Thymus (tissue), 11 donors: ENCODE measurements at regions not wholly inside any gene's neighbourhood (a gene's known extent, or its start where the extent isn't known, plus 50 kb on each side); places are given as distances from the start of the nearest gene placed in this dataset.

Experiments
- DNase-seq, 9 donors: peaks; one replicate each; pipeline ENCODE4 v3.0.0-alpha.2; 2013; ENCODE audit warnings: low spot score in 9 of 9, low read depth in 6 of 9, missing footprints in 1 of 9
- H3K27ac ChIP-seq, 2 donors: one replicate each; pipeline ENCODE4 v1.5.1; 2013; ENCODE audit warnings: control low read depth in 1 of 2, low read depth in 1 of 2, low read length in 1 of 2, mild to moderate bottlenecking in 1 of 2, moderate library complexity in 1 of 2
- H3K27me3 ChIP-seq, 2 donors: one replicate each; pipeline ENCODE4 v1.5.1; 2013; ENCODE audit warnings: low read length in 1 of 2; ENCODE audit not compliant: control insufficient read depth in 2 of 2, insufficient read depth in 1 of 2
- H3K36me3 ChIP-seq, 2 donors: one replicate each; pipeline ENCODE4 v1.5.1; 2013; ENCODE audit warnings: low read length in 1 of 2, mild to moderate bottlenecking in 1 of 2, moderate library complexity in 1 of 2; ENCODE audit not compliant: control insufficient read depth in 2 of 2, insufficient read depth in 2 of 2
- H3K4me1 ChIP-seq, 2 donors: one replicate each; pipeline ENCODE4 v1.5.1; 2013; ENCODE audit warnings: low read length in 2 of 2; ENCODE audit not compliant: control insufficient read depth in 2 of 2, insufficient read depth in 2 of 2
- H3K4me3 ChIP-seq, 2 donors: one replicate each; pipeline ENCODE4 v1.5.1; 2013; ENCODE audit warnings: low read length in 2 of 2, control low read depth in 1 of 2, mild to moderate bottlenecking in 1 of 2
- H3K9me3 ChIP-seq, 2 donors: one replicate each; pipeline ENCODE4 v1.5.1; 2013; ENCODE audit warnings: low read length in 1 of 2, mild to moderate bottlenecking in 1 of 2; ENCODE audit not compliant: control insufficient read depth in 2 of 2, insufficient read depth in 1 of 2
- WGBS: extraction: QIAGEN DNeasy Blood & Tissue Kit; methylation state at CpG from one replicate; pipeline ENCODE4 v1.1.7; 2013; 5-methylcytosine and 5-hydroxymethylcytosine counted together
- donor health status: healthy.

DNA sequence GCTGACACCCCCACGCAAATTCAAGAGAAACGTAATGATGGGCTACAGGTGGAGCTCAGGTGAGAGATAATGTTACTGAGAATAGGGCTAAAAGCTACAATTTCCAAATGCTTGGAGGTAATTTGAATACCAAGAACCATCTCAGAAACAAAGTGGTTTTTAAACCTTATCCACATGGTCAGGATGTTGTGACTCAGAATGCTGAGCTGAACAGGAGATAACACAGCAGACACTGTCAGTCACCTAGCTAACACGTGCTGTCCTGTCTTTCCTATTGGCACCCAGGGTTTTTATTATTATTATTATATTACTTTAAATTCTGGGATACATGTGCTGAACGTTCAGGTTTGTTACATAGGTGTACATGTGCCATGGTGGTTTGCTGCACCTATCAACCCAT lies 233.0 kb upstream of the MAF start:
- no peaks in the 10 kb centered on the region for H3K36me3 ChIP-seq
- no peaks in the 10 kb centered on the region for H3K27me3 ChIP-seq
- no peaks in the 10 kb centered on the region for H3K4me1 ChIP-seq
- 92% methylated on average over 4 of the region's 4 CpGs for WGBS
- no peak overlapping the region for H3K4me3 ChIP-seq
- H3K27ac ChIP-seq = no peak overlapping the region
- H3K9me3 ChIP-seq = no peaks in the 10 kb centered on the region
- no peak for DNase-seq

GRCh38 chr16:79826732-79827475 lies 226.4 kb upstream of the MAF start:
- Histone ChIP-seq H3K4me3 (no peak overlapping the region), H3K9me3 (no peaks in the 10 kb centered on the region), H3K4me1 (peaks cover 7 to 9% of the 10 kb centered on the region in 2 donors), H3K27ac (no peak overlapping the region), H3K27me3 (no peaks in the 10 kb centered on the region), H3K36me3 (no peaks in the 10 kb centered on the region)
- no peak for DNase-seq
- WGBS = 97% methylated on average over 7 of the region's 7 CpGs

GRCh38 chr16:79825002-79825401 lies 224.5 kb upstream of the MAF start:
- peaks cover 7 to 9% of the 10 kb centered on the region in 2 donors for H3K4me1 ChIP-seq
- H3K4me3 ChIP-seq = no peak overlapping the region
- DNase-seq = no peak
- WGBS = 98% methylated on average over 1 of the region's 1 CpG
- no peaks in the 10 kb centered on the region for H3K9me3 ChIP-seq
- H3K27me3 ChIP-seq = no peaks in the 10 kb centered on the region
- no peaks in the 10 kb centered on the region for H3K36me3 ChIP-seq
- no peak overlapping the region for H3K27ac ChIP-seq

GRCh38 chr16:79823639-79824038 lies 223.1 kb upstream of the MAF start:
- DNase-seq = no peak
- H3K4me3 ChIP-seq = no peak overlapping the region
- no peaks in the 10 kb centered on the region for H3K27me3 ChIP-seq
- H3K9me3 ChIP-seq = no peaks in the 10 kb centered on the region
- peak overlapping the region in 1 of 2 donors; percentile 82 for H3K27ac ChIP-seq
- peaks cover 7 to 9% of the 10 kb centered on the region in 2 donors for H3K4me1 ChIP-seq
- no peaks in the 10 kb centered on the region for H3K36me3 ChIP-seq
- WGBS = 92% methylated on average over 2 of the region's 2 CpGs

GRCh38 chr16:79821911-79822310 lies 221.4 kb upstream of the MAF start:
- DNase-seq = no peak
- Histone ChIP-seq H3K36me3 (no peaks in the 10 kb centered on the region), H3K9me3 (no peaks in the 10 kb centered on the region), H3K4me3 (no peak overlapping the region), H3K27me3 (no peaks in the 10 kb centered on the region), H3K27ac (no peak overlapping the region), H3K4me1 (peaks cover 7 to 9% of the 10 kb centered on the region in 2 donors)
- whole genome bisulfite sequencing = 98% methylated on average over 3 of the region's 3 CpGs

DNA sequence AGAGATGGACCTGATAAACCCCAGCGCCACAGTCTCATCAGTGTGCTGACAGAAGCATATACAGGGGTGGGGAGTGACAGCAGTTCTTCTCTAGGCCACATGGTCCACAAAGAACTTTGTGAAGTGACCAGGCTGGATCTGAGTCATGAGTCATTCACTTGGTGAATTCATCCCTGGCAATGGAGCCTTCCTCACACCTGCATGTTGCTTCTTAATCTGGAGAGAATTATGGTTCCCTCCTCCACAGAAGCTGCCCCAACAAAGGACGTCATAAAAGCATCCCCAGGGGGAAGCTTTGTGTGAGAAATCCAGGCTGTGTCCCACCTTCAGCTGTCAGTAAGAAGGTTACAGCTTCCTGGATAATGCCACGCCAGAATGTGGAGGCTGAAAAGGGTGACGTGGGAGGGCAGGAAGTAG lies 215.6 kb upstream of the MAF start:
- Histone ChIP-seq H3K27me3 (no peaks in the 10 kb centered on the region), H3K27ac (no peak overlapping the region), H3K36me3 (no peaks in the 10 kb centered on the region), H3K4me3 (no peak overlapping the region), H3K9me3 (no peaks in the 10 kb centered on the region), H3K4me1 (no peaks in the 10 kb centered on the region)
- no peak for DNase-seq
- 88% methylated on average over 4 of the region's 4 CpGs for WGBS

DNA sequence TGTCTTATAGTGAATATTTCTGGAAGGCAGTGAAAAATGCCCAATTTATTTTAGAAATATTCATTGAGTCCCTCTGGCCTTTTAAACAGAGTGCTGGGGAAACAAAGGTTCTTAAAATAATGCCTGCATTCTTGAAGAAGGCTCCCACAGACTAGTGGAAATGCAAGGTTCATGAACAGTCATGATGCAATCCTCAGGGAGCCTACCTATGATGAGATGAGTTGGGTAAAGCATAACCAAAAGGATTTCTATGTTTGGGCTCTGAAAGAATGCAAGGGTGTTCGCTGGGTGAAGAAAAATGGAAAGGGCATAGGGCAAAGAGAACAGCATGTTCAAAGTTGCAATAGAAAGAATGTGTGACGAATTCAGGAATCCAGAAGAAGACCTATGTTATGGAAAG lies 214.5 kb upstream of the MAF start:
- Histone ChIP-seq H3K4me1 (no peaks in the 10 kb centered on the region), H3K27me3 (no peaks in the 10 kb centered on the region), H3K36me3 (no peaks in the 10 kb centered on the region), H3K27ac (no peak overlapping the region), H3K4me3 (no peak overlapping the region), H3K9me3 (no peaks in the 10 kb centered on the region)
- no peak for DNase-seq
- WGBS = 95% methylated on average over 2 of the region's 2 CpGs

DNA sequence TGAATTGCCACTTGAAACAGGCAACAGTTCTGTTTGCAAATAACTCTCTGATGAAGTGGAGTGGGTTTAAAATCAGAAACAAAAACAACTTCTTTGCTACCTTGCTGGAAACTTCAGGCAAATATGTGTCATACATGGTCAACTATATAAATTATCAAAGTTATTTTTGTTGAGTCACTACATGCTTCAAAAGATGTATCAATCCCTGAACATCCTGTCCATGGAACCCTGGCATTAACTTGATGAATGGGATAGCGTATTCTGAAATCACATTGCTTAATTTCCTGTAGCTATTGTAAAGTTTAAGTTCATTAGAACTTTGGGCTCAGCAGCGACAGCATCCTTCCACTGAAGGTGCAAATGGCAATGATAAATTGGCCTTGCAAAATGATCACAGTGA lies 213.6 kb upstream of the MAF start:
- 98% methylated on average over 2 of the region's 2 CpGs for WGBS
- no peaks in the 10 kb centered on the region for H3K27me3 ChIP-seq
- H3K4me1 ChIP-seq = no peaks in the 10 kb centered on the region
- no peaks in the 10 kb centered on the region for H3K36me3 ChIP-seq
- H3K4me3 ChIP-seq = no peak overlapping the region
- H3K27ac ChIP-seq = no peak overlapping the region
- no peak for DNase-seq
- H3K9me3 ChIP-seq = no peaks in the 10 kb centered on the region

- Histone ChIP-seq H3K27me3 (no peaks in the 10 kb centered on the region), H3K4me1 (peaks cover 0 to 5% of the 10 kb centered on the region in 2 donors)
- no peak for DNase-seq
Observed at GRCh38 chr16:79811541-79811940, 211.0 kb upstream of the MAF start.

More at GRCh38 chr16:79811541-79811940, 211.0 kb upstream of the MAF start:
- H3K27ac ChIP-seq = no peak overlapping the region
- H3K4me3 ChIP-seq = no peak overlapping the region
- WGBS = 91% methylated on average over 2 of the region's 2 CpGs
- no peaks in the 10 kb centered on the region for H3K36me3 ChIP-seq
- H3K9me3 ChIP-seq = peaks cover 0 to 5% of the 10 kb centered on the region in 2 donors
